ENCODE measurements at regions not wholly inside any gene's neighbourhood (a gene's known extent, or its start where the extent isn't known, plus 50 kb on each side); places are given as distances from the start of the nearest gene placed in this dataset.

DNA sequence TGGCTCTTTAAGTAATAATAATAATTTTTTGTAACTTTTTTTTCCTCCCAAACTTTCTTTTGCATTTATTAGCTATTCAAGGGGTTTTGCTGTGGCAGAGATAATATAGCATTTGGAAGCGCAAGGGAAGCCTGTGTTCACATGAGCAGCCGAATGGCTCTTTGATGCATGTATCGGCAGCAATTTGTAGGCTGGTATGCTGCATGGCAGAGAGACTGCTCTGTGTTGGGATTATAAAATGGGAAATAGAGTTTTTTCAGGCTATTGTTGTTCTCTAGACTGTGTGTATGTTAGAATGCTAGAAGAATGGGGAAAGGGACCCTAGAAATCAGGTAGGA is 94.6 kb upstream of the SALL1 start:
- no peak overlapping the region for H4K91ac ChIP-seq (ENCODE audit: insufficient read depth, low read depth, low read length)
- BruUV-seq (replicated peaks), result no TSS peak
- intact Hi-C loops (cut with micrococcal nuclease), result no loop called here
- TF ChIP-seq MAFK (IDR thresholded peaks at IDR 0.05; ENCODE audit: low read depth, low read length) (no peak), BHLHE40 (IDR thresholded peaks at IDR 0.05; ENCODE audit: low read depth, low read length) (no peak), RAD21 (IDR thresholded peaks at IDR 0.05; ENCODE audit: low read length) (no peak)
- no peak for ATAC-seq (ENCODE audit: low read depth)
- no peak overlapping the region for H3K4me3 ChIP-seq (ENCODE audit: insufficient read depth, low read depth, low read length)
- no peak overlapping the region for H4K8ac ChIP-seq (ENCODE audit: low read depth in 2 of 2, low read length in 2 of 2)
- H2BK5ac ChIP-seq (ENCODE audit: low read depth, low read length, poor library complexity, severe bottlenecking), result no peak overlapping the region
- H4K5ac ChIP-seq (ENCODE audit: low read depth, low read length), result no peak overlapping the region
- no peak overlapping the region for H2BK20ac ChIP-seq (ENCODE audit: low read depth, low read length)
- no peak overlapping the region for H3K18ac ChIP-seq (ENCODE audit: low read depth, low read length)
- 32% methylated on average over 3 of the region's 3 CpGs; no CpG with 5 or more reads in 1 of the 2 experiments for WGBS, 2 experiments (ENCODE audit: extremely low coverage in 2 of 2, insufficient read length in 1 of 2)
- DNase-seq, result no peak
- H2AK5ac ChIP-seq (ENCODE audit: low read depth, low read length), result no peak overlapping the region
- in situ Hi-C loops (cut with MboI; ENCODE audit: low sequenced_read_pairs), result no loop called here
- H3K56ac ChIP-seq (ENCODE audit: extremely low read depth, insufficient read depth, low read length), result no peak overlapping the region
- H3K9me3 ChIP-seq (ENCODE audit: control insufficient read depth, insufficient read depth, low read length), result no peaks in the 10 kb centered on the region
- H3K27ac ChIP-seq (ENCODE audit: insufficient read depth, low read length), result no peak overlapping the region
- H2BK15ac ChIP-seq (ENCODE audit: low read depth, low read length), result no peak overlapping the region
- no peak overlapping the region for H2BK120ac ChIP-seq (ENCODE audit: low read depth, low read length)
- H3K14ac ChIP-seq (replicated peaks; ENCODE audit: low read depth, low read length), result no peak overlapping the region
- dilution Hi-C loops (cut with HindIII; ENCODE audit: low sequenced_read_pairs, unreplicated experiment), result no loop called here
- no peaks in the 10 kb centered on the region for H3K4me1 ChIP-seq (ENCODE audit: control insufficient read depth, insufficient read depth, low read length)
- ChIA-PET CTCF (no interaction called here), POLR2A (ENCODE audit: unreplicated experiment) (no interaction called here)
- H4K20me1 ChIP-seq (ENCODE audit: insufficient read depth, low read length), result no peaks in the 10 kb centered on the region
- no peak overlapping the region for H2AFZ ChIP-seq (replicated peaks; ENCODE audit: low read length, poor library complexity)
- peaks cover 31% of the 10 kb centered on the region for H3K27me3 ChIP-seq (ENCODE audit: control insufficient read depth, insufficient read depth, low read length)
- H3K79me1 ChIP-seq (ENCODE audit: low read depth in 1 of 2, low read length in 2 of 2), result no peaks in the 10 kb centered on the region
- no peak overlapping the region for H3K4me2 ChIP-seq (ENCODE audit: low read depth, low read length)
- no peak overlapping the region for H3K9ac ChIP-seq (ENCODE audit: low read depth, low read length)
- no peak overlapping the region for H3K4ac ChIP-seq (ENCODE audit: low read depth, low read length)
- H3K9me1 ChIP-seq (ENCODE audit: insufficient read depth, low read length), result no peaks in the 10 kb centered on the region
- no peaks in the 10 kb centered on the region for H3K36me3 ChIP-seq (ENCODE audit: control insufficient read depth, insufficient read depth, low read length)
- H2AK9ac ChIP-seq (replicated peaks; ENCODE audit: low read depth, low read length, poor library complexity), result no peak overlapping the region
- H3K23ac ChIP-seq (ENCODE audit: low read depth, low read length), result no peak overlapping the region

All from IMR-90 (cell line).